22Rv1 (cell line): ENCODE measurements at regions not wholly inside any gene's neighbourhood (a gene's known extent, or its start where the extent isn't known, plus 50 kb on each side); places are given as distances from the start of the nearest gene placed in this dataset.

Experiments
- ZFX ChIP-seq: fragments of 450-650 bp; IDR thresholded peaks from 2 replicates; pipeline ENCODE4 v1.6.1; 2017; ENCODE audit warnings: antibody characterized with exemption, borderline replicate concordance
- TF ChIP-seq, protein P1 (sequence below): fragments of 450-650 bp; IDR thresholded peaks from 2 replicates; pipeline ENCODE4 v1.5.1; 2017; ENCODE audit warnings: mild to moderate bottlenecking

DNA sequence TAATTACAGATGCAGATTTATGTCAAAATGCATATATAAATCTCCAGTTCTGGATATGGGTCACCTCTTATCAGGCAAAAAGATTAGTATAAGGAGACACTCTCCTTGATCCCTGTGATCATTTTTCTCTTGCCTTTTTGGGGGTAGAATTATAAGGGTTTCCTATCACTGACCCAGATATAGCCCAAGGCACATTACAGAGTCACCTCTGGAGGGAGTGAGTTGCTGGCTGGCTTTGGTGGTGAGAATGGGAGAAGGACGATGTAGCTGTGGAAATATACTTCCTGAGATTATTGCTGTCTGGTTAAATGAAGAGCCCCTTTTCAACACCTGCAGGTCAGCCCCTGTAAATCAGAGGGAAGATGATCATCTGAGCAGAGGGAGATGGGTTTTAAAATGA, 418.7 kb downstream of the MTX2 start:
- TF ChIP-seq, protein P1, sequence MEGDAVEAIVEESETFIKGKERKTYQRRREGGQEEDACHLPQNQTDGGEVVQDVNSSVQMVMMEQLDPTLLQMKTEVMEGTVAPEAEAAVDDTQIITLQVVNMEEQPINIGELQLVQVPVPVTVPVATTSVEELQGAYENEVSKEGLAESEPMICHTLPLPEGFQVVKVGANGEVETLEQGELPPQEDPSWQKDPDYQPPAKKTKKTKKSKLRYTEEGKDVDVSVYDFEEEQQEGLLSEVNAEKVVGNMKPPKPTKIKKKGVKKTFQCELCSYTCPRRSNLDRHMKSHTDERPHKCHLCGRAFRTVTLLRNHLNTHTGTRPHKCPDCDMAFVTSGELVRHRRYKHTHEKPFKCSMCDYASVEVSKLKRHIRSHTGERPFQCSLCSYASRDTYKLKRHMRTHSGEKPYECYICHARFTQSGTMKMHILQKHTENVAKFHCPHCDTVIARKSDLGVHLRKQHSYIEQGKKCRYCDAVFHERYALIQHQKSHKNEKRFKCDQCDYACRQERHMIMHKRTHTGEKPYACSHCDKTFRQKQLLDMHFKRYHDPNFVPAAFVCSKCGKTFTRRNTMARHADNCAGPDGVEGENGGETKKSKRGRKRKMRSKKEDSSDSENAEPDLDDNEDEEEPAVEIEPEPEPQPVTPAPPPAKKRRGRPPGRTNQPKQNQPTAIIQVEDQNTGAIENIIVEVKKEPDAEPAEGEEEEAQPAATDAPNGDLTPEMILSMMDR, result no peak
- no peak for TF ChIP-seq ZFX
